ENCODE measurements at regions not wholly inside any gene's neighbourhood (a gene's known extent, or its start where the extent isn't known, plus 50 kb on each side); places are given as distances from the start of the nearest gene placed in this dataset.

DNA sequence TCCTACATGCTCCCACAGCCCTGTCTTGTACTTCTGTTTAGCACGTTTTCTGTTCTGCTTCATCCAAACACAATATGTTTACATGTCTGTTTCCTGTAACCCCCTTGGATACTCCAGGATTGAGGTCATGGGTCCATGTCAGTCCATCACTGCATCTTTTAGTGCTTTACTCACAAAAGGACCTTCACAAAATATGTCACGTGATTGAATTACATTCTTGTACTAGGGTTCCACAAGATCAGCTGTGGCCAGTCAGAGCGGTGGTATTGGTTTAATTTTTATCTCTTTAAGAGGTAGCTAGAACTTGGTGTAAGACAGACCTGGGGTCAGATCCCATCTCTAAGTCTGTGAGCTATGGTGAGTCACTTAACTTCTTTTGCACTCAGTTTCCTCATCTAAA is 201.2 kb upstream of the FAM78B start:
- no peak for TF ChIP-seq EZH2 (IDR thresholded peaks at IDR 0.05; ENCODE audit: insufficient read depth, poor library complexity, severe bottlenecking)
- no peak for TF ChIP-seq EZH2phosphoT487 (IDR thresholded peaks at IDR 0.05; ENCODE audit: insufficient read depth, low read depth)

Measured in GM23248 (cell line).